GM15510 (cell line): ENCODE measurements at regions not wholly inside any gene's neighbourhood (a gene's known extent, or its start where the extent isn't known, plus 50 kb on each side); places are given as distances from the start of the nearest gene placed in this dataset.

Experiments
- POLR2A ChIP-seq: IDR thresholded peaks from 3 replicates; pipeline ENCODE4 v1.6.1; 2011; ENCODE audit warnings: borderline replicate concordance; ENCODE audit not compliant: insufficient read length; ENCODE audit errors: extremely low read depth

DNA sequence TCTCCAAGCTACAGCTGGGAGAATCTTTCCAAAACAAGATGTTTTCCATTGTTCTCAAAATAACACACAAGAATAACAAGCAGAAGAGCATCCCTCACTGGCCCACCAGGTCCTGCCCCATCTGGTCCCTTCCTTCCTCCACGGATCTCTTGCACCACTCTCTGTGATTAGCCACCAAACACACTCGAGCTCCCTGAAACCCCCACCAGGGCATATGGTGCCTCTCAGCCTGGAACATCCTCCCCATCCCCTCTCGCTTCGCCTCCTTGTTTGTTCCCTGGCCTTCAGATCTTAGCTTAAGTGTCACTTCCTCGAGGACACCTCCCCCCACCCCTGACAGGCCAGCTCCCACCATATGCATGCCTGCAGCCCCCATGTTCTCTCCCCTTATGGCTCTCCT lies 496.6 kb upstream of the PROK2 start:
- TF ChIP-seq POLR2A: no peak

DNA sequence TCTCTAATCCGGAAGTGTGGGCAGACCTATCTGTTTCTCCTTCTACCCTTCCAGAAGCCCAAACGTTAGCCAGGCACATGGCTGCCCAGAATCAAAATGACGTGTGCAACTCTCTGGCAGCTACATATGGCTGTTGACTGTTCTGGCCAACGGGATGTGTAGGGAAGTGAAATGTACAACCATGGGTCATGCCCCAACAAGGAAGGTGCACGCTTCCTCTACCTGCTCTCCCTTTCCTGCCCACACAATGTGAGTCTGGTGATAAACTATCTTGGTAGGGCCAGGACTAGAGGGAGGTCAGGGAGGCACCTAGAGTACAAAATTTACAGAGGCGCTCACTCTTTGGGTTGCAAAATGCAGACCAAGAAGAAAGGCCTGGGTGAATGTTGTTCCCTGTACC lies 495.9 kb upstream of the PROK2 start:
- no peak for TF ChIP-seq POLR2A

- no peak for TF ChIP-seq POLR2A
Measured at GRCh38 chr3:72279631-72280041, 494.7 kb upstream of the PROK2 start.

GRCh38 chr3:72279068-72279604 lies 494.2 kb upstream of the PROK2 start:
- no peak for TF ChIP-seq POLR2A

DNA sequence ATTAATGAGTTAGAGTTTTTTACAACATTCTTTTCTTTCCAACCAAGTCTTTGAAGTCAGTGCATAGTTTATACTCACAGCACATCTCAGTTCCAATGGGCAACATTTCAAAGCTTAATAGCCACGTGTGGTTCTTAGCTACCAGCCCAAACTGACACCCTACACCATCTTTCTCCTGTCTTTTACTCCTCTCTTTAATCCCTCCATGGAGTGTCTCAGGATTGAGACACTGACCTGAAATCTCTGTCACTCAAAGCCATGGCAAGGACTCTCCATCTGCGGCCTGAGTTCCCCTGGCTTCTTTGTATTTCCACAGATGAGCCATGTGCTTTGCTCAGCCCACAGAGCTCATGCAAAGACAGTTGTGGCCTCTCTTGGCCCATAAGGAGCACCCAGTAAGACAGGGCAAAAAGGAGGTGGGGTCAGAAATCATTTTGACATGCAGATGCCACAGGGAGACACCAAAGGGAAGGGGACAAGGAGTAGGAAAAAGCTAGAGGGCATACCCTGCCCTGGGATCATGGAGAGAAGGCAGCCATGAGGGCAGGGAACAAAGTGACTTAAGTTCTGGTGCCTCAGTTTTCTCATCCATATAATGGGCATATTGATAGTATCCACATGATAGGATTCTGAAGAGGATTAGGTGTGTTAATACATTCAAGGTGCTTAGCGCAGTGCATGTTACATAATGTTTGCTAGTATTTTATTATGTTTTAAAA lies 493.6 kb upstream of the PROK2 start:
- no peak for TF ChIP-seq POLR2A

- no peak for TF ChIP-seq POLR2A
Measured at GRCh38 chr3:72277710-72278109, 492.8 kb upstream of the PROK2 start.

GRCh38 chr3:72276806-72277205 lies 491.9 kb upstream of the PROK2 start:
- no peak for TF ChIP-seq POLR2A

DNA sequence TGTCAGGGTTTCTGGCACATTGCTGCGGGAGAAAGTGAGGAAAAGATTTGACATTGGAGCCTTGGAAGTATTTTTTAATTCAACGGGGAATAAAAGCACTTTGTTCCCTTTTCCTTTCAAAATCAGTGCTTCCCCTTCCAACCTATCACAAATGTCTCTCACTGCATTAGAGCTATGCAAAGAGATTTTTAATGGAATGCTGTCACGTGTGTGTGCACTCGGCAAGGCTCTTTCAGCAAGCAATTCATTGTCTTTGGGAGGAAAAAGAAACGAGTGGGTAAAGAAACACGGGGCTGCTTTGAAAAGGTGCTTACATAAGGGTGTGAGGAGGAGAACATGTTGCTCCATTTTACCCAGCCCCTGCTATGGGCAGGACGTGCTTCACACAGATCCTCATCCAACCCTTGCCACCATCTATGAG lies 490.4 kb upstream of the PROK2 start:
- TF ChIP-seq POLR2A: no peak

GRCh38 chr3:72274493-72275330 lies 489.8 kb upstream of the PROK2 start:
- TF ChIP-seq POLR2A: no peak

DNA sequence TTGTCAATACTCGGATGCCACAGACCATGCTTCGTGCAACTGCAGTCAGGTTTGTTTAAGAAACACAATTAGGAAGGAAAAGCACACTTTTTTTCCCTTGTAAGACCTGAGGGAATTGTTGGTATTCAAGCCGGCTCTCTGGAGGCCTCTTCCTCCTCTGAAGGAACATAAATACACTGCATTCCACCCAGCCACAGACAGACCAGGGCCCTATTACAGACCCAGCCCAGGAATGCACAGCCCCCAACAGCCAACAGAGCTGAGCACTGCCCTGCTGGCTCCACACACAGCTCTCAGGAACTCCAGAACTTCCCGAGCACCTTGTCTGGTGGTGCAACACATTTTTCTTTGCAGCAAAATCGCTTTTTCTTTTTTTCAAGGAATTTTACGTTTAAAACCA lies 488.7 kb upstream of the PROK2 start:
- no peak for TF ChIP-seq POLR2A

DNA sequence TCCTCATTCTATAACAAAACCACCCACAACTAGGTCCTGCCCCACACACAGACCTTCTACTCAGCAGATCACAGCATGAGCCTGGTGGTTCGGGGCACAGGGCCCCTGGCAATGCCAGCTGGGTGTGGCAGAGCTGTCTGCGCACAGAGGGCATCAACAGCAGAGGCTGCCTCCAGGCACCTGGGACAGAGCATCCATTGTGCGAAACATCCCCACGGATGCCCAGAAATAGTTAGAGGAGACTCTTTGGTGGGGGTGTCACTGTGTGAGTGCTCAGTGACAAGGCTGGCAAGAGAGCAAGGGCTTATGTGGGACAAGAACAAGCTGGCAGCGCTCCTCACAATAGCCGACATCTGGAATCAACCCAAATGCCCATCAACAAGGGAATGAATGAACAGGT lies 487.4 kb upstream of the PROK2 start:
- TF ChIP-seq POLR2A: no peak

GRCh38 chr3:72271923-72272322 lies 487.0 kb upstream of the PROK2 start:
- TF ChIP-seq POLR2A: no peak

- TF ChIP-seq POLR2A: no peak
Measured at GRCh38 chr3:72271216-72271615, 486.3 kb upstream of the PROK2 start.

GRCh38 chr3:72270730-72271129 lies 485.8 kb upstream of the PROK2 start:
- TF ChIP-seq POLR2A: no peak

GRCh38 chr3:72270072-72270681 lies 485.2 kb upstream of the PROK2 start:
- no peak for TF ChIP-seq POLR2A
